T47D (cell line): ENCODE measurements at regions not wholly inside any gene's neighbourhood (a gene's known extent, or its start where the extent isn't known, plus 50 kb on each side); places are given as distances from the start of the nearest gene placed in this dataset.

Source experiments
- DNase-seq, 2 experiments: peaks; one replicate each; pipeline versions ENCODE4 v3.0.0 to v3.0.0-alpha.2; 2011 to 2012; ENCODE audit warnings: low read depth in 1 of 2, low spot score in 1 of 2
- JUND ChIP-seq: IDR thresholded peaks from 2 replicates; pipeline ENCODE4 v1.6.1; 2012; ENCODE audit warnings: low read depth
- in situ Hi-C: cut with HindIII; loops from 2 replicates; pipeline ENCODE4 v1.10.0; 2016; ENCODE audit warnings: low sequenced_read_pairs, low pct_unique_long_range_greater_than_20kb

GRCh38 chr9:28378231-28378630, 805.0 kb upstream of the C9orf72 start:
- no peak for DNase-seq
- in situ Hi-C loops: no loop called here
- no peak for TF ChIP-seq JUND

- in situ Hi-C loops: no loop called here
- no peak for DNase-seq
- no peak for TF ChIP-seq JUND
These were observed 805.8 kb upstream of the C9orf72 start for GRCh38 chr9:28379082-28379481.

- in situ Hi-C loops: no loop called here
These were observed 816.1 kb upstream of the C9orf72 start for GRCh38 chr9:28389411-28389810.

GRCh38 chr9:28394774-28395173, 821.5 kb upstream of the C9orf72 start:
- in situ Hi-C loops: no loop called here

More at GRCh38 chr9:28389411-28389810, 816.1 kb upstream of the C9orf72 start:
- DNase-seq: no peak
- TF ChIP-seq JUND: no peak

GRCh38 chr9:28396058-28396457, 822.8 kb upstream of the C9orf72 start:
- DNase-seq: no peak
- in situ Hi-C loops: no loop called here
- TF ChIP-seq JUND: no peak

More at GRCh38 chr9:28394774-28395173, 821.5 kb upstream of the C9orf72 start:
- DNase-seq: no peak
- no peak for TF ChIP-seq JUND

- in situ Hi-C loops: no loop called here
- TF ChIP-seq JUND: no peak
- DNase-seq: no peak
These were observed 834.1 kb upstream of the C9orf72 start for GRCh38 chr9:28407351-28407750.

- in situ Hi-C loops: no loop called here
- TF ChIP-seq JUND: no peak
- no peak for DNase-seq
These were observed 836.6 kb upstream of the C9orf72 start for GRCh38 chr9:28409919-28410318.

- no peak for DNase-seq
- TF ChIP-seq JUND: no peak
- in situ Hi-C loops: no loop called here
These were observed 837.1 kb upstream of the C9orf72 start for GRCh38 chr9:28410411-28410810.

GRCh38 chr9:28413471-28413870, 840.2 kb upstream of the C9orf72 start:
- no peak for DNase-seq
- no peak for TF ChIP-seq JUND
- in situ Hi-C loops: no loop called here

GRCh38 chr9:28423255-28423654, 850.0 kb upstream of the C9orf72 start:
- no peak for TF ChIP-seq JUND
- in situ Hi-C loops: no loop called here
- no peak for DNase-seq

- in situ Hi-C loops: no loop called here
- no peak for DNase-seq
- no peak for TF ChIP-seq JUND
These were observed 862.2 kb upstream of the C9orf72 start for GRCh38 chr9:28435456-28435855.

- in situ Hi-C loops: no loop called here
- DNase-seq: no peak
- TF ChIP-seq JUND: no peak
These were observed 866.4 kb upstream of the C9orf72 start for GRCh38 chr9:28439688-28440087.

GRCh38 chr9:28443461-28443860, 870.2 kb upstream of the C9orf72 start:
- TF ChIP-seq JUND: no peak
- in situ Hi-C loops: no loop called here
- DNase-seq: no peak

- TF ChIP-seq JUND: no peak
- in situ Hi-C loops: no loop called here
- no peak for DNase-seq
These were observed 871.4 kb upstream of the C9orf72 start for GRCh38 chr9:28444637-28445036.

GRCh38 chr9:28445211-28445610, 871.9 kb upstream of the C9orf72 start:
- in situ Hi-C loops: no loop called here
- no peak for DNase-seq
- no peak for TF ChIP-seq JUND
